Spleen (tissue), 7 donors: ENCODE measurements at regions not wholly inside any gene's neighbourhood (a gene's known extent, or its start where the extent isn't known, plus 50 kb on each side); places are given as distances from the start of the nearest gene placed in this dataset.

Experiments
- POLR2A ChIP-seq, 3 donors: fragments of 450-650 bp; IDR thresholded peaks; one replicate each; pipeline ENCODE4 v1.5.1; 2017; ENCODE audit warnings: antibody characterized with exemption in 3 of 3, mild to moderate bottlenecking in 1 of 3
- TF ChIP-seq, protein P1 (sequence below), 11 experiments: fragments of 200-600 bp in 7 of 11; fragments of 450-650 bp in 4 of 11; sonication (generic) in 4 of 11; IDR thresholded peaks in 8 of 11; conservative IDR thresholded peaks in 3 of 11; 1 replicate in 7 of 11; 2 replicates in 4 of 11; pipeline versions ENCODE4 v1.4.0 to v1.8.0; 2016 to 2021; ENCODE audit warnings: antibody characterized with exemption in 11 of 11, inconsistent platforms in 4 of 11, mild to moderate bottlenecking in 1 of 11
- donor health status: DM: no; HTN: no; CAD: no; lungs with moderate emphysema.
- donor health status: DM: no; HTN: no; CAD: no.
- donor health status: DM: no; HTN: no; CAD: no.

DNA sequence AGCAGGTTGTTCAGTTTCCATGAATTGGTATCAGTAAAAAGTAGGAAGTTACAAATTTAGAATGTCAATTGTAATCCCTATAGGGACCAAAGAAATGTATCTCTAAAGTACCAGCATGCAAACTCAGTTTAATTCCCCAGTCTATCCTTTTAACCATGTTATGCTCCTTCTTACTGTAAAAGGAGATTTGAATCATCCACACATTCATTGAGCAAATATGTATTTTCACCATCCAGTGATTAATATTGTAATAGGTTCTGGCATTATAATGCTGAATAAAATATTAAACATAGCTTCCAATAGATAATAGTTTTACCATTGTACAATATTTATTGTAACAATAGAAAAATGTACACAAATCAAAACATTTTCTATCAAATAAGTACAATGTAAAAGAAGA is 228.2 kb upstream of the SEMA3A start:
- TF ChIP-seq, protein P1, sequence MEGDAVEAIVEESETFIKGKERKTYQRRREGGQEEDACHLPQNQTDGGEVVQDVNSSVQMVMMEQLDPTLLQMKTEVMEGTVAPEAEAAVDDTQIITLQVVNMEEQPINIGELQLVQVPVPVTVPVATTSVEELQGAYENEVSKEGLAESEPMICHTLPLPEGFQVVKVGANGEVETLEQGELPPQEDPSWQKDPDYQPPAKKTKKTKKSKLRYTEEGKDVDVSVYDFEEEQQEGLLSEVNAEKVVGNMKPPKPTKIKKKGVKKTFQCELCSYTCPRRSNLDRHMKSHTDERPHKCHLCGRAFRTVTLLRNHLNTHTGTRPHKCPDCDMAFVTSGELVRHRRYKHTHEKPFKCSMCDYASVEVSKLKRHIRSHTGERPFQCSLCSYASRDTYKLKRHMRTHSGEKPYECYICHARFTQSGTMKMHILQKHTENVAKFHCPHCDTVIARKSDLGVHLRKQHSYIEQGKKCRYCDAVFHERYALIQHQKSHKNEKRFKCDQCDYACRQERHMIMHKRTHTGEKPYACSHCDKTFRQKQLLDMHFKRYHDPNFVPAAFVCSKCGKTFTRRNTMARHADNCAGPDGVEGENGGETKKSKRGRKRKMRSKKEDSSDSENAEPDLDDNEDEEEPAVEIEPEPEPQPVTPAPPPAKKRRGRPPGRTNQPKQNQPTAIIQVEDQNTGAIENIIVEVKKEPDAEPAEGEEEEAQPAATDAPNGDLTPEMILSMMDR (IDR thresholded peaks at IDR 0.05 in 8 of 11, conservative IDR thresholded peaks at IDR 0.05 in 3 of 11): no peak
- no peak for TF ChIP-seq POLR2A (IDR thresholded peaks at IDR 0.05)
